ENCODE measurements at regions not wholly inside any gene's neighbourhood (a gene's known extent, or its start where the extent isn't known, plus 50 kb on each side); places are given as distances from the start of the nearest gene placed in this dataset.

- Histone ChIP-seq H3F3A (ENCODE audit: low read depth) (no peaks in the 10 kb centered on the region), H3K4me2 (ENCODE audit: low read depth, low read length, poor library complexity, severe bottlenecking) (no peak overlapping the region), H3K4me1 (ENCODE audit: insufficient read depth, low read length, poor library complexity, severe bottlenecking) (no peaks in the 10 kb centered on the region)
Observed at GRCh38 chr1:103326595-103326994, 198.9 kb upstream of the RNPC3 start.

DNA sequence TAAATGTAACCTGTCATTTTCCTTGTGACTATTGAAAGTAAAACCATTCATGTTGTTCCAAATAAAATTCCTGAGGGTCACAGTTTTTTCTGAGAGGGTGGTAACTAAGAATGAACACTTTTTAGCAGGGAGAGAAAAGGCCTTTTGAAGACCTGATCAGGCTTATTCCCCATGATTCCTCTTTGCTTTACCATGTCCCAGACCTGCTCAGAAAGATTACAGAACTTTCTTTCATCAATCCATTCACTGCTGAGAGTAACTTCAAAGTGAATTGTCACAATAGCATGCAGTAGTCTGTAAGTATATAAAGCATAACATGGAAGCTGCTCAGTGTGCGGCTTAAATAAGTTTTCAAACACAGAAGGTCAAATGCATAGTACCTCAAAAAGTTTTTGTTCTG is 201.5 kb upstream of the COL11A1 start:
- no peaks in the 10 kb centered on the region for H3K9me2 ChIP-seq (replicated peaks; ENCODE audit: low read depth, low read length)
- H3K4me2 ChIP-seq (ENCODE audit: low read depth, low read length, poor library complexity, severe bottlenecking), result no peak overlapping the region

More at GRCh38 chr1:103326595-103326994, 198.9 kb upstream of the RNPC3 start:
- no peaks in the 10 kb centered on the region for H3K36me3 ChIP-seq (ENCODE audit: insufficient read depth, low read length)
- no peaks in the 10 kb centered on the region; the same call in 1 of the 2 replicates for H3K9me3 ChIP-seq (ENCODE audit: insufficient read depth, low read depth, low read length)
- TF ChIP-seq, protein P1, sequence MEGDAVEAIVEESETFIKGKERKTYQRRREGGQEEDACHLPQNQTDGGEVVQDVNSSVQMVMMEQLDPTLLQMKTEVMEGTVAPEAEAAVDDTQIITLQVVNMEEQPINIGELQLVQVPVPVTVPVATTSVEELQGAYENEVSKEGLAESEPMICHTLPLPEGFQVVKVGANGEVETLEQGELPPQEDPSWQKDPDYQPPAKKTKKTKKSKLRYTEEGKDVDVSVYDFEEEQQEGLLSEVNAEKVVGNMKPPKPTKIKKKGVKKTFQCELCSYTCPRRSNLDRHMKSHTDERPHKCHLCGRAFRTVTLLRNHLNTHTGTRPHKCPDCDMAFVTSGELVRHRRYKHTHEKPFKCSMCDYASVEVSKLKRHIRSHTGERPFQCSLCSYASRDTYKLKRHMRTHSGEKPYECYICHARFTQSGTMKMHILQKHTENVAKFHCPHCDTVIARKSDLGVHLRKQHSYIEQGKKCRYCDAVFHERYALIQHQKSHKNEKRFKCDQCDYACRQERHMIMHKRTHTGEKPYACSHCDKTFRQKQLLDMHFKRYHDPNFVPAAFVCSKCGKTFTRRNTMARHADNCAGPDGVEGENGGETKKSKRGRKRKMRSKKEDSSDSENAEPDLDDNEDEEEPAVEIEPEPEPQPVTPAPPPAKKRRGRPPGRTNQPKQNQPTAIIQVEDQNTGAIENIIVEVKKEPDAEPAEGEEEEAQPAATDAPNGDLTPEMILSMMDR (conservative IDR thresholded peaks at IDR 0.05; ENCODE audit: low read length), result no peak
- no peak for TF ChIP-seq EZH2phosphoT487 (IDR thresholded peaks at IDR 0.05; ENCODE audit: borderline replicate concordance)
- H3K27me3 ChIP-seq (ENCODE audit: insufficient read depth, low read length, poor library complexity, severe bottlenecking), result no peaks in the 10 kb centered on the region
- no peak overlapping the region for H2AFZ ChIP-seq (ENCODE audit: low read length)
- no peaks in the 10 kb centered on the region for H4K20me1 ChIP-seq (ENCODE audit: insufficient read depth, low read length, poor library complexity, severe bottlenecking)
- H3K4me3 ChIP-seq (ENCODE audit: low read length, poor library complexity, severe bottlenecking), result no peak overlapping the region
- H3K9ac ChIP-seq (ENCODE audit: low read depth, low read length, poor library complexity, severe bottlenecking), result no peak overlapping the region
- no peaks in the 10 kb centered on the region for H3K79me2 ChIP-seq (ENCODE audit: insufficient read depth, low read length)
- no peaks in the 10 kb centered on the region for H3K9me2 ChIP-seq (replicated peaks; ENCODE audit: low read depth, low read length)

DNA sequence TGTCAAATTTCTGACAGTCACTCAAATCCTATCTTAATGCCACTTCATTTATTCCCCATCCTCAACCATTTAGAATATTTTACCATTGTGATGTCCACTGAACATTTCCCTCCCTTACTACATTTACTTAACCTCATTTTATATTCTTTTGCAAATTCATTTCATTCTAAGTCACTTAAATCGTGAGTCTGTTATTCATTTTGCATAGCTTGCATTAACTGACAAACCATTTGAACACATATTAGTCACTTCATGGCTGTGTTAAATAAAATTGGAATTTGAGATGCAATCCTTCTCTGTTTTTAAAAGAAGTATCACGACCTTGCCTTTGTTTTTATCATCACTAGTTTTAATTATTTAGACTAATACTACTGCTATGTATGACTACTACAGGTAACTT is 199.4 kb upstream of the COL11A1 start:
- Histone ChIP-seq H3K4me3 (ENCODE audit: low read length, poor library complexity, severe bottlenecking) (no peak overlapping the region), H3K9me3 (ENCODE audit: insufficient read depth, low read depth, low read length) (no peaks in the 10 kb centered on the region), H2AFZ (ENCODE audit: low read length) (no peak overlapping the region), H3K79me2 (ENCODE audit: insufficient read depth, low read length) (no peaks in the 10 kb centered on the region), H3K36me3 (ENCODE audit: insufficient read depth, low read length) (no peaks in the 10 kb centered on the region), H3K4me2 (ENCODE audit: low read depth, low read length, poor library complexity, severe bottlenecking) (no peak overlapping the region), H3K27me3 (ENCODE audit: insufficient read depth, low read length, poor library complexity, severe bottlenecking) (no peaks in the 10 kb centered on the region), H4K20me1 (ENCODE audit: insufficient read depth, low read length, poor library complexity, severe bottlenecking) (no peaks in the 10 kb centered on the region), H3K9me2 (replicated peaks; ENCODE audit: low read depth, low read length) (no peaks in the 10 kb centered on the region), H3F3A (ENCODE audit: low read depth) (no peaks in the 10 kb centered on the region), H3K4me1 (ENCODE audit: insufficient read depth, low read length, poor library complexity, severe bottlenecking) (no peaks in the 10 kb centered on the region), H3K9ac (ENCODE audit: low read depth, low read length, poor library complexity, severe bottlenecking) (no peak overlapping the region)
- TF ChIP-seq, protein P1 (conservative IDR thresholded peaks at IDR 0.05; ENCODE audit: low read length), result no peak
- TF ChIP-seq EZH2phosphoT487 (IDR thresholded peaks at IDR 0.05; ENCODE audit: borderline replicate concordance), result no peak

More for the DNA sequence above, 201.5 kb upstream of the COL11A1 start:
- no peaks in the 10 kb centered on the region for H3K9me3 ChIP-seq (ENCODE audit: insufficient read depth, low read depth, low read length)
- H3K27me3 ChIP-seq (ENCODE audit: insufficient read depth, low read length, poor library complexity, severe bottlenecking), result no peaks in the 10 kb centered on the region
- no peaks in the 10 kb centered on the region for H3K4me1 ChIP-seq (ENCODE audit: insufficient read depth, low read length, poor library complexity, severe bottlenecking)
- H3K9ac ChIP-seq (ENCODE audit: low read depth, low read length, poor library complexity, severe bottlenecking), result no peak overlapping the region
- H4K20me1 ChIP-seq (ENCODE audit: insufficient read depth, low read length, poor library complexity, severe bottlenecking), result no peaks in the 10 kb centered on the region
- no peak overlapping the region for H2AFZ ChIP-seq (ENCODE audit: low read length)
- TF ChIP-seq, protein P1 (conservative IDR thresholded peaks at IDR 0.05; ENCODE audit: low read length), result no peak
- no peak for TF ChIP-seq EZH2phosphoT487 (IDR thresholded peaks at IDR 0.05; ENCODE audit: borderline replicate concordance)
- H3K4me3 ChIP-seq (ENCODE audit: low read length, poor library complexity, severe bottlenecking), result no peak overlapping the region
- no peaks in the 10 kb centered on the region for H3K79me2 ChIP-seq (ENCODE audit: insufficient read depth, low read length)
- no peaks in the 10 kb centered on the region for H3F3A ChIP-seq (ENCODE audit: low read depth)
- no peaks in the 10 kb centered on the region for H3K36me3 ChIP-seq (ENCODE audit: insufficient read depth, low read length)
